ENCODE measurements at regions not wholly inside any gene's neighbourhood (a gene's known extent, or its start where the extent isn't known, plus 50 kb on each side); places are given as distances from the start of the nearest gene placed in this dataset.

GRCh38 chrX:137848266-137848905, 282.5 kb downstream of the ZIC3 start (continued):
- TF ChIP-seq, protein P1, sequence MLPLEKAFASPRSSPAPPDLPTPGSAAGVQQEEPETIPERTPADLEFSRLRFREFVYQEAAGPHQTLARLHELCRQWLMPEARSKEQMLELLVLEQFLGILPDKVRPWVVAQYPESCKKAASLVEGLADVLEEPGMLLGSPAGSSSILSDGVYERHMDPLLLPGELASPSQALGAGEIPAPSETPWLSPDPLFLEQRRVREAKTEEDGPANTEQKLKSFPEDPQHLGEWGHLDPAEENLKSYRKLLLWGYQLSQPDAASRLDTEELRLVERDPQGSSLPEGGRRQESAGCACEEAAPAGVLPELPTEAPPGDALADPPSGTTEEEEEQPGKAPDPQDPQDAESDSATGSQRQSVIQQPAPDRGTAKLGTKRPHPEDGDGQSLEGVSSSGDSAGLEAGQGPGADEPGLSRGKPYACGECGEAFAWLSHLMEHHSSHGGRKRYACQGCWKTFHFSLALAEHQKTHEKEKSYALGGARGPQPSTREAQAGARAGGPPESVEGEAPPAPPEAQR (CRISPR knock-in tag; IDR thresholded peaks at IDR 0.05) = no peak
- TF ChIP-seq TEAD1 (CRISPR knock-in tag; IDR thresholded peaks at IDR 0.05) (no peak), ZNF121 (CRISPR knock-in tag; IDR thresholded peaks at IDR 0.05) (no peak), ESRRA (CRISPR knock-in tag; IDR thresholded peaks at IDR 0.05; ENCODE audit: borderline replicate concordance) (no peak), SP1 (CRISPR knock-in tag; conservative IDR thresholded peaks at IDR 0.05) (no peak), HMGA2 (CRISPR knock-in tag; IDR thresholded peaks at IDR 0.05) (no peak), OVOL2 (CRISPR knock-in tag; IDR thresholded peaks at IDR 0.05; ENCODE audit: borderline replicate concordance) (no peak)
- TF ChIP-seq, protein P2, sequence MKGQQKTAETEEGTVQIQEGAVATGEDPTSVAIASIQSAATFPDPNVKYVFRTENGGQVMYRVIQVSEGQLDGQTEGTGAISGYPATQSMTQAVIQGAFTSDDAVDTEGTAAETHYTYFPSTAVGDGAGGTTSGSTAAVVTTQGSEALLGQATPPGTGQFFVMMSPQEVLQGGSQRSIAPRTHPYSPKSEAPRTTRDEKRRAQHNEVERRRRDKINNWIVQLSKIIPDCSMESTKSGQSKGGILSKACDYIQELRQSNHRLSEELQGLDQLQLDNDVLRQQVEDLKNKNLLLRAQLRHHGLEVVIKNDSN (CRISPR knock-in tag; IDR thresholded peaks at IDR 0.05) = peak; percentile 36; the same call in 1 of the 2 replicates

DNA sequence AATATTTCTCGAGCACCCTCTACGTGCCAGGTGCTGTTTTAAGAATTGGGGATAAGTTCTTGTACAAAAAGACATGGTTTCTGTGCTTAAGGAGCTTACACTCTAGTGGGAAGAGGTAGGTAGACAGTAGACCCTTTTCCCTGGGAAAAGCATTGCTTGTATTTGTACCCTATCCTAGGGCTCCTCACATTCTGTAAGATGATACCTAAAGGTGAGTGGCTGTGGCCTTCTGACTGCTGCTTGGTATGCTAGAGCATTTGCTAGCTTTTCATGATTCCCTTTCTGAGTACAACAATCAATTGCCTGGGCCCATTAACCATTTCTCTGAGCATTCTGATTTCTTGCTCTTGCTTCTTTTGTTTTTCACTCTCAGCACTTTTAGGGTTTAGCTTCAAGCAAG, 286.6 kb downstream of the ZIC3 start:
- TF ChIP-seq GRHL2 (CRISPR knock-in tag; IDR thresholded peaks at IDR 0.05; ENCODE audit: insufficient replicate concordance, severe bottlenecking) (no peak), ETV6 (CRISPR knock-in tag; IDR thresholded peaks at IDR 0.05) (no peak), ZNF232 (CRISPR knock-in tag; IDR thresholded peaks at IDR 0.05) (no peak), PREB (CRISPR knock-in tag; IDR thresholded peaks at IDR 0.05; ENCODE audit: borderline replicate concordance) (no peak), EMX1 (CRISPR knock-in tag; IDR thresholded peaks at IDR 0.05) (no peak), MAX (CRISPR knock-in tag; IDR thresholded peaks at IDR 0.05) (no peak), FOXJ3 (CRISPR knock-in tag; IDR thresholded peaks at IDR 0.05; ENCODE audit: borderline replicate concordance) (no peak), ZNF396 (CRISPR knock-in tag; IDR thresholded peaks at IDR 0.05; ENCODE audit: borderline replicate concordance) (no peak)
- TF ChIP-seq, protein P1 (CRISPR knock-in tag; IDR thresholded peaks at IDR 0.05) = no peak
- TF ChIP-seq, protein P3, sequence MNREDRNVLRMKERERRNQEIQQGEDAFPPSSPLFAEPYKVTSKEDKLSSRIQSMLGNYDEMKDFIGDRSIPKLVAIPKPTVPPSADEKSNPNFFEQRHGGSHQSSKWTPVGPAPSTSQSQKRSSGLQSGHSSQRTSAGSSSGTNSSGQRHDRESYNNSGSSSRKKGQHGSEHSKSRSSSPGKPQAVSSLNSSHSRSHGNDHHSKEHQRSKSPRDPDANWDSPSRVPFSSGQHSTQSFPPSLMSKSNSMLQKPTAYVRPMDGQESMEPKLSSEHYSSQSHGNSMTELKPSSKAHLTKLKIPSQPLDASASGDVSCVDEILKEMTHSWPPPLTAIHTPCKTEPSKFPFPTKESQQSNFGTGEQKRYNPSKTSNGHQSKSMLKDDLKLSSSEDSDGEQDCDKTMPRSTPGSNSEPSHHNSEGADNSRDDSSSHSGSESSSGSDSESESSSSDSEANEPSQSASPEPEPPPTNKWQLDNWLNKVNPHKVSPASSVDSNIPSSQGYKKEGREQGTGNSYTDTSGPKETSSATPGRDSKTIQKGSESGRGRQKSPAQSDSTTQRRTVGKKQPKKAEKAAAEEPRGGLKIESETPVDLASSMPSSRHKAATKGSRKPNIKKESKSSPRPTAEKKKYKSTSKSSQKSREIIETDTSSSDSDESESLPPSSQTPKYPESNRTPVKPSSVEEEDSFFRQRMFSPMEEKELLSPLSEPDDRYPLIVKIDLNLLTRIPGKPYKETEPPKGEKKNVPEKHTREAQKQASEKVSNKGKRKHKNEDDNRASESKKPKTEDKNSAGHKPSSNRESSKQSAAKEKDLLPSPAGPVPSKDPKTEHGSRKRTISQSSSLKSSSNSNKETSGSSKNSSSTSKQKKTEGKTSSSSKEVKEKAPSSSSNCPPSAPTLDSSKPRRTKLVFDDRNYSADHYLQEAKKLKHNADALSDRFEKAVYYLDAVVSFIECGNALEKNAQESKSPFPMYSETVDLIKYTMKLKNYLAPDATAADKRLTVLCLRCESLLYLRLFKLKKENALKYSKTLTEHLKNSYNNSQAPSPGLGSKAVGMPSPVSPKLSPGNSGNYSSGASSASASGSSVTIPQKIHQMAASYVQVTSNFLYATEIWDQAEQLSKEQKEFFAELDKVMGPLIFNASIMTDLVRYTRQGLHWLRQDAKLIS (CRISPR knock-in tag; IDR thresholded peaks at IDR 0.05; ENCODE audit: borderline replicate concordance) = no peak
- TF ChIP-seq, protein P4, sequence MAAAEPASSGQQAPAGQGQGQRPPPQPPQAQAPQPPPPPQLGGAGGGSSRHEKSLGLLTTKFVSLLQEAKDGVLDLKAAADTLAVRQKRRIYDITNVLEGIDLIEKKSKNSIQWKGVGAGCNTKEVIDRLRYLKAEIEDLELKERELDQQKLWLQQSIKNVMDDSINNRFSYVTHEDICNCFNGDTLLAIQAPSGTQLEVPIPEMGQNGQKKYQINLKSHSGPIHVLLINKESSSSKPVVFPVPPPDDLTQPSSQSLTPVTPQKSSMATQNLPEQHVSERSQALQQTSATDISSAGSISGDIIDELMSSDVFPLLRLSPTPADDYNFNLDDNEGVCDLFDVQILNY (CRISPR knock-in tag; IDR thresholded peaks at IDR 0.05) = no peak
- Mint-ChIP-seq H3K27me3 (ENCODE audit: low read depth) (peaks cover 2% of the 10 kb centered on the region; the same call in 1 of the 2 replicates), H3K36me3 (peaks cover 3% of the 10 kb centered on the region; the same call in 1 of the 2 replicates), H3K27ac (no peak overlapping the region), H3K4me1 (peaks cover 40% of the 10 kb centered on the region), H3K9me3 (peaks cover 6% of the 10 kb centered on the region), H3K4me3 (no peak overlapping the region)
- ATAC-seq = peak; percentile 77
- CTCF ChIA-PET = interaction anchor here (1.3 to 1.5 kb wide), 2 partner anchors 10 to 173 kb away, joined by 3 to 5 read pairs; no protein-coding TSS in a partner anchor
- POLR2A ChIA-PET = no interaction called here
- DNase-seq (ENCODE audit: low spot score) = no peak
